ENCODE measurements at regions not wholly inside any gene's neighbourhood (a gene's known extent, or its start where the extent isn't known, plus 50 kb on each side); places are given as distances from the start of the nearest gene placed in this dataset.

DNA sequence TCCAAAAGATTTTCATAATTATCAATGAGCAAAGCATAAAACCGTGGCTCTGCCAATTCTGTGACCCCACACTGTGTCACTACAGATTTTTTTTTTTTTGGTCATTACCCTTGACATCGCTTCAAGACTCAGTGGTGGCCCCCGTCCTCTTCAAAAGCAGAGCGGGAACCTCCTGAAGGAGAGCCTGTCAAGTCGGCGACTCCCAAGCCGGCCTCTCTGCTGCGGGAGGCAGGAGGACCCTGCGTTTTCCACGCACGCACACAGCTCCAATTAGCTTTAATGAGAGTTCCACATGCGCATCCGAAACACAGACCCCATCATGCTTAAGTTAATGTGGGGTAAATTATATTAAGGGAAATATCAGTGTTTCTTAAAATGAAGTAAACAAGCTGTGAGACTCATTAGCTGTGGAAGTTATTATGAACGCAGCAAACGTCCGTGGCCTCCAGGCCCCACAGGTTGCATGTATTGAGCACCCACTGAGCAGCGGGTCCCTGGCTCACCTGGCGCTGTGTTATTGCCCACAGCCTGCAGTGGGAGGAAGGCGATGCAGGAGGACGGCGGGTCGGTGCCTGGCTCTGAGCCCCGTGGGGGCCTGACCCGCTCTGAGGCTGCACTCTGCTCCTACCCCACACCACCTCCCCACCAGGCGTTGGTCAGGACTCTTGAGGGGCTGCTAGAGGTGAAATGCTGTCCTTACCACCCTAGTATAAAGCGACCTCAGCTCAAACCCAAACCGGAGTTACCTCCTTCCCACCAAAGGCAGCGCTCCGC, 181.0 kb upstream of the SALL3 start:
- TF ChIP-seq, protein P1, sequence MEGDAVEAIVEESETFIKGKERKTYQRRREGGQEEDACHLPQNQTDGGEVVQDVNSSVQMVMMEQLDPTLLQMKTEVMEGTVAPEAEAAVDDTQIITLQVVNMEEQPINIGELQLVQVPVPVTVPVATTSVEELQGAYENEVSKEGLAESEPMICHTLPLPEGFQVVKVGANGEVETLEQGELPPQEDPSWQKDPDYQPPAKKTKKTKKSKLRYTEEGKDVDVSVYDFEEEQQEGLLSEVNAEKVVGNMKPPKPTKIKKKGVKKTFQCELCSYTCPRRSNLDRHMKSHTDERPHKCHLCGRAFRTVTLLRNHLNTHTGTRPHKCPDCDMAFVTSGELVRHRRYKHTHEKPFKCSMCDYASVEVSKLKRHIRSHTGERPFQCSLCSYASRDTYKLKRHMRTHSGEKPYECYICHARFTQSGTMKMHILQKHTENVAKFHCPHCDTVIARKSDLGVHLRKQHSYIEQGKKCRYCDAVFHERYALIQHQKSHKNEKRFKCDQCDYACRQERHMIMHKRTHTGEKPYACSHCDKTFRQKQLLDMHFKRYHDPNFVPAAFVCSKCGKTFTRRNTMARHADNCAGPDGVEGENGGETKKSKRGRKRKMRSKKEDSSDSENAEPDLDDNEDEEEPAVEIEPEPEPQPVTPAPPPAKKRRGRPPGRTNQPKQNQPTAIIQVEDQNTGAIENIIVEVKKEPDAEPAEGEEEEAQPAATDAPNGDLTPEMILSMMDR (CRISPR knock-in tag; IDR thresholded peaks at IDR 0.05) = no peak
- TF ChIP-seq POLR2G (IDR thresholded peaks at IDR 0.05; ENCODE audit: low read depth, low read length) (no peak), ZNF790 (CRISPR knock-in tag; IDR thresholded peaks at IDR 0.05; ENCODE audit: borderline replicate concordance) (no peak), ZNF556 (CRISPR knock-in tag; IDR thresholded peaks at IDR 0.05; ENCODE audit: borderline replicate concordance) (no peak), CREB1 (IDR thresholded peaks at IDR 0.05) (no peak), CREB1 (CRISPR knock-in tag; IDR thresholded peaks at IDR 0.05) (no peak), FIP1L1 (IDR thresholded peaks at IDR 0.05; ENCODE audit: borderline replicate concordance, insufficient read depth, low read depth, low read length) (no peak)
- TF ChIP-seq, protein P2, sequence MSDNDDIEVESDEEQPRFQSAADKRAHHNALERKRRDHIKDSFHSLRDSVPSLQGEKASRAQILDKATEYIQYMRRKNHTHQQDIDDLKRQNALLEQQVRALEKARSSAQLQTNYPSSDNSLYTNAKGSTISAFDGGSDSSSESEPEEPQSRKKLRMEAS (IDR thresholded peaks at IDR 0.05) = no peak
- TF ChIP-seq, protein P3, sequence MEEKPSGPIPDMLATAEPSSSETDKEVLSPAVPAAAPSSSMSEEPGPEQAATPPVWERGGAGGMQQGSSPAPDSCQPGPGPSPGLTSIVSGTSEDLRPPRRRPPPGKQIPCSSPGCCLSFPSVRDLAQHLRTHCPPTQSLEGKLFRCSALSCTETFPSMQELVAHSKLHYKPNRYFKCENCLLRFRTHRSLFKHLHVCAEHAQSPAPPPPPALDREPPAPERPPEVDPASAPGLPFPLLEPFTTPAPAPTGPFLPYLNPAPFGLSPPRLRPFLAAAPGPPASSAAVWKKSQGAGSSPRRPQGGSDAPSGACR (CRISPR knock-in tag; IDR thresholded peaks at IDR 0.05) = no peak

Data from HepG2 (cell line).